ENCODE measurements at regions not wholly inside any gene's neighbourhood (a gene's known extent, or its start where the extent isn't known, plus 50 kb on each side); places are given as distances from the start of the nearest gene placed in this dataset.
"Not testable (repeated sequence)": the region's sequence is repeated elsewhere in the genome, so short reads cannot be mapped to it uniquely, and the experiment has no call there.

GRCh38 chr4:54409270-54409817, 180.3 kb downstream of the PDGFRA start:
- DNase-seq, result peak; percentile 80

GRCh38 chr4:54414545-54414944, 185.5 kb downstream of the PDGFRA start:
- no peak for DNase-seq

GRCh38 chr4:54417476-54417875, 188.4 kb downstream of the PDGFRA start:
- DNase-seq, result no peak

- no peak for DNase-seq
Measured at GRCh38 chr4:54418468-54418867, 189.4 kb downstream of the PDGFRA start.

GRCh38 chr4:54423066-54423465, 194.0 kb downstream of the PDGFRA start:
- DNase-seq, result no peak

GRCh38 chr4:54427826-54428225, 198.7 kb downstream of the PDGFRA start:
- no peak for DNase-seq

GRCh38 chr4:54428940-54429339, 199.8 kb downstream of the PDGFRA start:
- DNase-seq, result no peak

GRCh38 chr4:54433686-54434085, 204.6 kb downstream of the PDGFRA start:
- no peak for DNase-seq

- no peak for DNase-seq
Measured at GRCh38 chr4:54439831-54440243, 210.7 kb downstream of the PDGFRA start.

- DNase-seq, result no peak
Measured at GRCh38 chr4:54440394-54441136, 211.5 kb downstream of the PDGFRA start.

GRCh38 chr4:54445866-54446265, 211.9 kb upstream of the KIT start:
- DNase-seq, result no peak

- DNase-seq, result no peak
Measured at GRCh38 chr4:54446581-54446980, 211.2 kb upstream of the KIT start.

- no peak for DNase-seq
Measured at GRCh38 chr4:54447304-54447703, 210.5 kb upstream of the KIT start.

- DNase-seq, result no peak
Measured at GRCh38 chr4:54449999-54450398, 207.8 kb upstream of the KIT start.

GRCh38 chr4:54466960-54467359, 190.8 kb upstream of the KIT start:
- DNase-seq, result not testable (repeated sequence)

- DNase-seq, result peak; percentile 38
Measured at GRCh38 chr4:54473077-54473545, 184.6 kb upstream of the KIT start.

GRCh38 chr4:54473798-54474197, 184.0 kb upstream of the KIT start:
- no peak for DNase-seq

GRCh38 chr4:54475546-54475945, 182.2 kb upstream of the KIT start:
- no peak for DNase-seq

- no peak for DNase-seq
Measured at GRCh38 chr4:54482529-54483200, 175.1 kb upstream of the KIT start.

GRCh38 chr4:54484383-54484782, 173.4 kb upstream of the KIT start:
- DNase-seq, result peak; percentile 65

GRCh38 chr4:54487491-54487890, 170.3 kb upstream of the KIT start:
- DNase-seq, result no peak

GRCh38 chr4:54493862-54494261, 163.9 kb upstream of the KIT start:
- DNase-seq, result no peak

- no peak for DNase-seq
Measured at GRCh38 chr4:54495091-54495490, 162.7 kb upstream of the KIT start.

GRCh38 chr4:54495641-54496040, 162.1 kb upstream of the KIT start:
- DNase-seq, result no peak
